PC-3 (cell line): ENCODE measurements at regions not wholly inside any gene's neighbourhood (a gene's known extent, or its start where the extent isn't known, plus 50 kb on each side); places are given as distances from the start of the nearest gene placed in this dataset.

Experiments
- CTCF ChIP-seq: fragments of 300-600 bp; sonication (generic); conservative IDR thresholded peaks from 2 replicates; pipeline ENCODE4 v1.5.1; 2017; ENCODE audit warnings: antibody characterized with exemption, low read depth, mild to moderate bottlenecking, low read length
- EZH2 ChIP-seq: fragments of 300-600 bp; sonication (generic); IDR thresholded peaks from one replicate; pipeline ENCODE4 v1.6.1; 2017; ENCODE audit warnings: antibody characterized with exemption, mild to moderate bottlenecking, low read length; ENCODE audit not compliant: unreplicated experiment

DNA sequence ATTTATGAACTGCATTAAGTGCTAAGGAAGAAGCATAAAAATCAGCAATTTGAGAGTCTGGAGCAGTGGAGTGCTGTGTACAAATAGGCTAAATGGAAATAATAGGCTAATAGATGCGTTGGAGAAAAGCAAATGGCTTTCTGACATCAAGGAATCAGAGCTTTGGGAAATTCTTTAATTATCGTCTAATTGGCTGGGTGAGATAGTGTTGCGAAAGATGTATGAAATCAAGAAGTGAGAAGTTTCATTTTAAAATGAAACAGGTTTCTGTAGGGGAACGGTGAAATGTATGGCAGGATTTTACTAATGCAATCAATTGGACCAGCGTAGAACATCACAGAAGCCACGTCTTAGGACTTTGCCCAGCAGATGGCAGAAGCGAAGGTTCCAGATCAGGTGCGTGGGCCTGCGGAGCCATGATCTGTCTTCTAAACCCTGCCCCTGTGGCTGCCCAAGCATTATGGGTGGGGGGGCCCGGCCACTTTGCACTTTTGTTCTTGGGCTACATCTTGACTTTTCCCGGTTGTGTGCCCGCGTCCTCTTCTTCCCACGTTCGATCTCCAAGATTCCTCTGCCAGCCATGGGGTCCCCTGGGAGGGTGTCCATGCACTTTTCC is 118.5 kb upstream of the SHISA3 start:
- TF ChIP-seq CTCF: no peak
- no peak for TF ChIP-seq EZH2
